Stimulated activated naive CD4-positive, alpha-beta T cell (primary cell): ENCODE measurements at regions not wholly inside any gene's neighbourhood (a gene's known extent, or its start where the extent isn't known, plus 50 kb on each side); places are given as distances from the start of the nearest gene placed in this dataset.

Source experiments
- DNase-seq, 6 experiments: peaks; one replicate each; lab custom pipeline; 2025; lab: John Stamatoyannopoulos, UW

- no peak for DNase-seq
Observed at GRCh38 chr5:124663101-124663506, 83.3 kb downstream of the ZNF608 start.

- no peak for DNase-seq
Observed at GRCh38 chr5:124662181-124662781, 84.2 kb downstream of the ZNF608 start.

- DNase-seq, result no peak
Observed at GRCh38 chr5:124661317-124662141, 84.9 kb downstream of the ZNF608 start.

GRCh38 chr5:124660229-124661093, 86.0 kb downstream of the ZNF608 start:
- DNase-seq, result no peak

GRCh38 chr5:124659798-124660197, 86.6 kb downstream of the ZNF608 start:
- no peak for DNase-seq

- DNase-seq, result no peak
Observed at GRCh38 chr5:124658867-124659557, 87.4 kb downstream of the ZNF608 start.

GRCh38 chr5:124655921-124656511, 90.4 kb downstream of the ZNF608 start:
- DNase-seq, result no peak

- no peak for DNase-seq
Observed at GRCh38 chr5:124655251-124655917, 91.1 kb downstream of the ZNF608 start.

GRCh38 chr5:124654418-124654817, 92.0 kb downstream of the ZNF608 start:
- DNase-seq, result no peak

- DNase-seq, result no peak
Observed at GRCh38 chr5:124653666-124654065, 92.8 kb downstream of the ZNF608 start.

GRCh38 chr5:124652892-124653441, 93.5 kb downstream of the ZNF608 start:
- no peak for DNase-seq

GRCh38 chr5:124652514-124652819, 94.0 kb downstream of the ZNF608 start:
- DNase-seq, result no peak

- peak in 2 of 6 experiments; percentile 10 to 20 for DNase-seq
Observed at GRCh38 chr5:124651663-124652513, 94.6 kb downstream of the ZNF608 start.

- DNase-seq, result no peak
Observed at GRCh38 chr5:124650951-124651662, 95.3 kb downstream of the ZNF608 start.

- DNase-seq, result no peak
Observed at GRCh38 chr5:124650147-124650561, 96.3 kb downstream of the ZNF608 start.

GRCh38 chr5:124649491-124650146, 96.8 kb downstream of the ZNF608 start:
- DNase-seq, result peak; percentile 12 to 83 (median 52)

GRCh38 chr5:124648902-124649467, 97.5 kb downstream of the ZNF608 start:
- no peak for DNase-seq

- no peak for DNase-seq
Observed at GRCh38 chr5:124647352-124647751, 99.1 kb downstream of the ZNF608 start.
